Activated CD4-positive, alpha-beta T cell treated with anti-CD3 and anti-CD28 coated beads, Interleukin-2, amount 10 ng/mL, durations not matched to agents 7 days and 5 days (primary cell): ENCODE measurements at regions not wholly inside any gene's neighbourhood (a gene's known extent, or its start where the extent isn't known, plus 50 kb on each side); places are given as distances from the start of the nearest gene placed in this dataset.

Experiments
- CTCF ChIA-PET: fragments of 350-600 bp; sonication (Branson Sonifier 250); formaldehyde crosslinking; loops from one replicate; lab custom pipeline; 2021; ENCODE audit warnings: antibody characterized with exemption; lab: Charles Lee
- POLR2A ChIA-PET: fragments of 350-600 bp; sonication (Branson Sonifier 250); formaldehyde crosslinking; loops from one replicate; lab custom pipeline; 2021; ENCODE audit warnings: antibody characterized with exemption; lab: Charles Lee
- DNase-seq: peaks from one replicate; pipeline ENCODE4 v3.0.0-alpha.2; 2020
- H3K27ac Mint-ChIP-seq: one replicate; pipeline ENCODE4 v1.8.0; 2021; ENCODE audit warnings: mild to moderate bottlenecking, moderate library complexity, mixed read lengths
- H3K27me3 Mint-ChIP-seq: one replicate; pipeline ENCODE4 v1.8.0; 2021; ENCODE audit warnings: mixed read lengths
- H3K36me3 Mint-ChIP-seq: one replicate; pipeline ENCODE4 v1.8.0; 2021; ENCODE audit warnings: low read depth, mixed read lengths
- H3K4me1 Mint-ChIP-seq: one replicate; pipeline ENCODE4 v1.8.0; 2021; ENCODE audit warnings: mixed read lengths
- H3K4me3 Mint-ChIP-seq: one replicate; pipeline ENCODE4 v1.8.0; 2021; ENCODE audit warnings: mild to moderate bottlenecking, moderate library complexity, mixed read lengths
- H3K9me3 Mint-ChIP-seq: one replicate; pipeline ENCODE4 v1.8.0; 2021; ENCODE audit warnings: mixed read lengths

DNA sequence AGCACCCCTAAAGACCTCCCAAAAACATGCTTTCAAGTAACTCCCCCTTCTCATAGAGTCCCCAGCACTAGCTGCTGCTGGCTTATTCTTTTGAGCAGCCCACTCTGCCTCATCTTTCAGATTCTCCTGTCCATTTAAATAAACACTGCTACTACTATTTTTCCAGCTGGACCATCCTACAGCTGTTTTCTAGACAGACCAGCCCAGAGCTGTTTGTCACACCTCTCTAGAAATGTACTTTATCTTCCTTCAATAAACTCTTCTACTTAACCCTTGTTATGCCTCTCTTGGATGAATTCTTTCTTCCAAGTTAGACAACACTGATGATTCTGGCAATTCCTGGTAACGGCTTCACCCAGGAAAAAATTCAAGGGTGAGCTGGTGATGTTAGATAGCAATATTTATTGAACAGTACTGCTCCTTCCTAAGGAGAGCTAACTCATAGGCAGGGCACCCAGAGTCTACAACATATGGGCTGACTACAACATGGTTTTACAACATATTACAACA, 995.7 kb downstream of the LRFN5 start:
- H3K4me1 Mint-ChIP-seq, result no peaks in the 10 kb centered on the region
- peaks cover 9% of the 10 kb centered on the region for H3K9me3 Mint-ChIP-seq
- ChIA-PET POLR2A (no interaction called here), CTCF (no interaction called here)
- no peak overlapping the region for H3K4me3 Mint-ChIP-seq
- DNase-seq, result no peak
- no peak overlapping the region for H3K27ac Mint-ChIP-seq
- no peaks in the 10 kb centered on the region for H3K36me3 Mint-ChIP-seq
- no peaks in the 10 kb centered on the region for H3K27me3 Mint-ChIP-seq

DNA sequence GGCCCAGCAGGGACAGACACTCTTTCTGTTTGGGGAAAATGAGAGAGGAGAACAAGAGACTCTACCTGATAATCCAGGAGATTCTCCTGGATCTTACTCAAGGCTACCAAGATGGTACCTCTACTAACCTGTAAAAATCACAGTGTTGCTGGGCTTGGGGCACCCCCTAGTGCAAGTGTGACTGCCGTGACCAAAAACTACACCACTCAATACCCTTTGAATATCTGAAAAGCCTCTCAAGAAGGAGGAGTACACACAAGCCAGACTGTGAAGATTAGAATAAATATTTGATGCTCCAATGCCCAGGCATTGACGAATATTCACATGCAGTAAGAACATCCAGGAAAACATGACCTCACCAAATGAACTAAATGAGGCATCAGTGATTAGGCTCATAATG, 965.4 kb downstream of the LRFN5 start:
- Mint-ChIP-seq H3K4me1 (no peaks in the 10 kb centered on the region), H3K4me3 (no peak overlapping the region), H3K9me3 (peaks cover 26% of the 10 kb centered on the region), H3K27me3 (no peaks in the 10 kb centered on the region), H3K27ac (no peak overlapping the region), H3K36me3 (no peaks in the 10 kb centered on the region)
- ChIA-PET CTCF (no interaction called here), POLR2A (no interaction called here)
- no peak for DNase-seq

DNA sequence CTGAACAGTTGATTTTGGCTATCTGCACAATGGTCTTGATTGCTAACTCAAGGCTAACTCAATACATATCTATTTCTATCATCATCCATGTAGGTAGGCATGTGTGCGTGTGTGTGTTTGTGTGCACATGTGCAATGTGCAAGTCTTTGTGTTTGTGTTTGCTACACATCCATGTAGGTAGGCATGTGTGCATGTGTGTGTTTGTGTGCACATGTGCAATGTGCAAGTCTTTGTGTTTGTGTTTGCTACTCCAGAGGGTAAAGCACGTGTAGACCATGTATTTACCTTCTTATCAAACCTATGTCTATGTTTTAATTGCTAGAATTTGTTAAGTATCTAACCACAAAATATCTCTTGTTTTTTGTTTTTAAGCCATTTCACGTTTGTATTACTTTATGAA, 962.6 kb downstream of the LRFN5 start:
- H3K36me3 Mint-ChIP-seq, result no peaks in the 10 kb centered on the region
- DNase-seq, result no peak
- no peak overlapping the region for H3K27ac Mint-ChIP-seq
- no peaks in the 10 kb centered on the region for H3K4me1 Mint-ChIP-seq
- CTCF ChIA-PET, result no interaction called here
- H3K4me3 Mint-ChIP-seq, result no peak overlapping the region
- H3K27me3 Mint-ChIP-seq, result no peaks in the 10 kb centered on the region
- peaks cover 11% of the 10 kb centered on the region for H3K9me3 Mint-ChIP-seq
- POLR2A ChIA-PET, result no interaction called here

DNA sequence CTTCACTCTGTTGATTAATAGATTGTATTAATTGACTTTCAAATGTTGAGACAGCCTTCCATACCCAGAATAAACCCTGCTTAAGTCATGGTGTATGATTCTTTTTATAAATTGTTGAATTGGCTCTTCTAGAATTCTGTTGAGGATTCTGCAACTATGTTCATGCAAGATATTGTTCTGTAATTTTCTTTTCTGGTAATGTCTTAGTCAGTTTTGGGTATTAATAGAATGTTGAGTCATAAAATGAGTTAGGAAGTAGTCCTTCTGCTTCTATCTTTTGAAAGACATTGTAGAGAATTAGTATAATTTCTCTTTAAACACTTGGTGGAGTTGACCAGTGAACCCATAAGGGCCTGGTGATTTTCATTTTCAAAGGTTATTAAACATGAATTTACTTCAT, 958.9 kb downstream of the LRFN5 start:
- Mint-ChIP-seq H3K27ac (no peak overlapping the region), H3K27me3 (no peaks in the 10 kb centered on the region), H3K9me3 (peaks cover 12% of the 10 kb centered on the region), H3K4me3 (no peak overlapping the region), H3K36me3 (no peaks in the 10 kb centered on the region), H3K4me1 (no peaks in the 10 kb centered on the region)
- DNase-seq, result no peak
- ChIA-PET POLR2A (no interaction called here), CTCF (no interaction called here)

DNA sequence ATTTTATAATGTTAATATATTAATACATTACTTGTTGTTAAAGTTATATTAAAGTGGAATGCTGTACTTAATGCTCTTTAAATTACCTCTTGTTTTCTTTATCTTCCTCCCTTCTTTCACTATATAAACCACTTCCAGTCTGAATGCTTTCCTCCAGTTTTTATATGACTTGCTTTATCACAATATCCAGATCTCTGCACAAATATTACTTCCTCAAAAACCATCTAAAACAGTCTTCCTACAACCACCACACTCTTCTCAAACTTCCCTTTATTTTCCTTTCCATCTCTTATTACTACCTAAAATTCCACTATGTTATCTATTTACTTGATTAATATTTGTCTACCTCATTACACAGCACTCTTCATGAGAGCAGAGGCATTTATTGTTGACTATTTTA, 956.6 kb downstream of the LRFN5 start:
- H3K4me1 Mint-ChIP-seq, result no peaks in the 10 kb centered on the region
- DNase-seq, result no peak
- POLR2A ChIA-PET, result no interaction called here
- no peak overlapping the region for H3K27ac Mint-ChIP-seq
- peaks cover 18% of the 10 kb centered on the region for H3K9me3 Mint-ChIP-seq
- H3K36me3 Mint-ChIP-seq, result no peaks in the 10 kb centered on the region
- H3K4me3 Mint-ChIP-seq, result no peak overlapping the region
- CTCF ChIA-PET, result no interaction called here
- H3K27me3 Mint-ChIP-seq, result no peaks in the 10 kb centered on the region

DNA sequence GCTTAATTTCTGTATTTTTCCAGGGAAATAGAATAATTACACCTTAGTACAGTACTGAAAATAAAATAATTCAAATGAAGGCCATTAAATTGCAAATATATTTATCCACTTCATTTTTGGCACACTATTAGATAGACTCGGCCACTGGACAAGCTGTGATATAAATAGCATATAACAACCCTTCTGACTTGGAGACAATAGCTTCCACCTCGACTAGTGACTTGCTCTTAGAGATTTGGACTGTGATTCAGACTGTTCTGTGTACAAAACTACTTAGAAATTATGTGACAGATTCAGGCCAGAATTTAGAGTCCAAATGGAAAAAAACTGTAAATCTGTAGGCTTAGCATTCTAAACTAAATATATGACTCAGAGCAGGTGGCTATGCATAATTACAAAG, 949.9 kb downstream of the LRFN5 start:
- Mint-ChIP-seq H3K4me3 (no peak overlapping the region), H3K27ac (no peak overlapping the region), H3K27me3 (no peaks in the 10 kb centered on the region), H3K4me1 (no peaks in the 10 kb centered on the region), H3K36me3 (no peaks in the 10 kb centered on the region), H3K9me3 (peaks cover 7% of the 10 kb centered on the region)
- DNase-seq, result no peak
- POLR2A ChIA-PET, result no interaction called here
- CTCF ChIA-PET, result no interaction called here

DNA sequence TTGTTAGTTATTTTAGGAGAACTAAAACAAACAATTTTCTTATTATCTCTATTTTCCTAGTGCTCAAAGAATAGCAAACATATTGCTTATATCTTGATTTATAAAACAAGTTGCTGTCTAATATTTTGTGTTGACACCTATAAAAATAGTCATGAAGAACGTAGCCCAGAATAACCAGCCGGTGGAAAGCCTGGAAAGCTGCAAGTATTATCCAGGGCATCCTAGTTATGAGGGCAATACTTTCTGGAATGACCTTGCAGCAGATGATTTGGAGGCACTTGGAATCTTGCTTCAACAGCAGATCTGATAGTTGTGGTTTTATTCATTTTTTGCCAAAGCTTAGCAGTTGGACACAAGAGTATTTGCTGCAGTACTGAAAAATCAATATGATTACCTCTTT, 948.7 kb downstream of the LRFN5 start:
- Mint-ChIP-seq H3K27me3 (no peaks in the 10 kb centered on the region), H3K9me3 (peaks cover 7% of the 10 kb centered on the region), H3K27ac (no peak overlapping the region), H3K36me3 (no peaks in the 10 kb centered on the region), H3K4me3 (no peak overlapping the region), H3K4me1 (no peaks in the 10 kb centered on the region)
- DNase-seq, result no peak
- CTCF ChIA-PET, result no interaction called here
- POLR2A ChIA-PET, result no interaction called here

DNA sequence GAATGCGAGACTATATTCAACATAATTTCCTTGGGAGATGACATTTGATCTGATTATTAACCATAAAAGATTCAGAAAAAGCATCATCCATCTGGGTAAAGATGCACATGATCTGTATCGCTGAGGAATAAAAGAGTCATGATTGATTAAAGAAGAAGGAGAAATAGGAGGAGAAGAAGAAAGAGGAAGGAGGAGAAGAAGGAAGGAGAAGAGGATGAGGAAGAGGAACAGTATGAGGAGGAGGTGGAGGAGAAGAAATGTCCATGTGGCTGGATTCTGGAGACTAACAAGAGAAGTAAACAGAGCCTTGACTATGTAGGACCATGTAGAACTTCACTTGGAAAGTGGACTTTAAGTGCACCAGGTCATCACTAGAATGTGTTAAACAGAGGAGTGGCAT, 947.4 kb downstream of the LRFN5 start:
- no peaks in the 10 kb centered on the region for H3K4me1 Mint-ChIP-seq
- no peak overlapping the region for H3K27ac Mint-ChIP-seq
- ChIA-PET CTCF (no interaction called here), POLR2A (no interaction called here)
- H3K36me3 Mint-ChIP-seq, result no peaks in the 10 kb centered on the region
- no peaks in the 10 kb centered on the region for H3K27me3 Mint-ChIP-seq
- no peak overlapping the region for H3K4me3 Mint-ChIP-seq
- H3K9me3 Mint-ChIP-seq, result peaks cover 10% of the 10 kb centered on the region
- DNase-seq, result no peak

DNA sequence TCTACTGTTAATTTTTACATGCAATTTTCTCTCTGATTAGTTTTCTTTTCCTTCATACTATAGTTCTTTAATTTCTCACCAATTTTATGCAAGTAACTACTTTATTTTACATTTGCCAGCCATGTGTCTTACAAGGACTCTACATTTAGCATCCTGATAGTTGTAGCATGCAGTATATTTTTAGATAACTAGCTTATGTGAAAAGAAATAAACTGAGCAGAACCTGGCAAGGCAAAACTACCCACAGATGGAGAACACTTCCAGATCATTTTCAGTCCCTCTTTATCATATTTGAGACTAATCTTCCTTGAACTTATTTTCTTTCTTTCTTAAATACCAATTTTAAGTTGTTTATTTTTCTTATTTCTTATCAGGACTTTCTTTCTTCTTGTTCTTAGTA, 943.6 kb downstream of the LRFN5 start:
- no peak overlapping the region for H3K27ac Mint-ChIP-seq
- ChIA-PET POLR2A (no interaction called here), CTCF (no interaction called here)
- no peaks in the 10 kb centered on the region for H3K4me1 Mint-ChIP-seq
- no peak overlapping the region for H3K4me3 Mint-ChIP-seq
- DNase-seq, result no peak
- H3K27me3 Mint-ChIP-seq, result no peaks in the 10 kb centered on the region
- peaks cover 11% of the 10 kb centered on the region for H3K9me3 Mint-ChIP-seq
- H3K36me3 Mint-ChIP-seq, result no peaks in the 10 kb centered on the region

DNA sequence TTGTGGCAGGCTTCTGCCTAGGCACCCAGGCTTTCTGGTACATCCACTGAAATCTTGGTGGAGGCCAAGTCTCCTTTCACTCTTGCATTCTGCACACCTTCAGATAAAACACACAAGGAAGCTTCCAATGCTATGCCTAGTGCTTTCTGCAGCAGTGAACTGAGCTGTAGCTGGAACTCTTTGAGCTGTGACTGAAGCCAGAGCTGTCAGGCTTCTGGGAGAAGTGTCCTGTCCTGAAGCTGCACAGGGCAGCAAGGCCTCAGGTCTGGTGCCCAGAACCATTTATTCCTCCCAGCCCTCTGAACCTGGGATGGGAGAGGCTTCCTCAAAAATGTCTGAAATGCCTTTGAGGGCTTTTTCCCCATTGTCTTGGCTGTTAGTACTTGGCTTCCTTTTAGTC, 941.7 kb downstream of the LRFN5 start:
- no peak for DNase-seq
- no peaks in the 10 kb centered on the region for H3K4me1 Mint-ChIP-seq
- H3K36me3 Mint-ChIP-seq, result no peaks in the 10 kb centered on the region
- H3K4me3 Mint-ChIP-seq, result no peak overlapping the region
- POLR2A ChIA-PET, result no interaction called here
- H3K9me3 Mint-ChIP-seq, result peaks cover 13% of the 10 kb centered on the region
- CTCF ChIA-PET, result no interaction called here
- no peaks in the 10 kb centered on the region for H3K27me3 Mint-ChIP-seq
- no peak overlapping the region for H3K27ac Mint-ChIP-seq

DNA sequence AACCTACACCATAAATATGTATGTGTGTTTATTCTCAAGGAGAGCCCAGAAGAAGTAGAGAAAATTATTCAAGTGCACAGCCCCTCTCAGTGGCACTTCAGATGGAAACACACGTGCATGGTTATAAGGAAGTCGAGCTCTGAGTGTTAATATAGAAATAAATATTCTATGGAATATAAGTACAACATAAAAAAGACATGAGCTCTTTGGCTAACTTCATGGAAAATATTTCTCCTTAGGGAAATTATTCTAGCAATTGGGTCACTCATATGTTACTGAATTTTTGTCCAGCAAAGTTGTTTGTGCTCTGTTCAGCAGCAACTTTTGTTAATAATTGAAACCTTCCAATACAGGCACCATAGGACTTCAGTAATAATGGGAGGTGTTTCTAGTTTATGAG, 939.0 kb downstream of the LRFN5 start:
- no peaks in the 10 kb centered on the region for H3K27me3 Mint-ChIP-seq
- ChIA-PET CTCF (no interaction called here), POLR2A (no interaction called here)
- H3K4me3 Mint-ChIP-seq, result no peak overlapping the region
- peaks cover 13% of the 10 kb centered on the region for H3K9me3 Mint-ChIP-seq
- no peak for DNase-seq
- no peaks in the 10 kb centered on the region for H3K36me3 Mint-ChIP-seq
- H3K4me1 Mint-ChIP-seq, result no peaks in the 10 kb centered on the region
- no peak overlapping the region for H3K27ac Mint-ChIP-seq

DNA sequence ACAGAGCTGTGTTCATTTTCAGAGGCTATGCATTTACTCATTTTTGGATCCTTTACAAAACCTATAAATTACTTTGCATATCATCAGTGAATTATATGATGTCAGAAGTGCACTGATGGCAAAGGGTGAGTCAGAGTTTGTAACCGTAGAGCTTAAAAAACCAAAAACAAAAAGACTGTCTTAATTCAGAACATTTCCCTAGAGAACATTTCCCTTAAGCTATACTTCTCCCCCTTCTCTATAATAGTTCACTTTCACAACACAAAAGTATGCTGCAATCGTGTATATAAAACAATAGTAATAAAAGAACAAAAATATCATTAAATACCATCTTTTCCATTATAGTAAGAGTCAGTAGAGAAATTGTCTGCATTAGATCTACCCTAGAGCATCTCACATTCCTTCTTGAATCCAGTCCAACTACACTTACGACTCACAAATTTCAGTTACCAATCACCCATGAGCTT, 934.9 kb downstream of the LRFN5 start:
- Mint-ChIP-seq H3K9me3 (peaks cover 2% of the 10 kb centered on the region), H3K27me3 (no peaks in the 10 kb centered on the region), H3K27ac (no peak overlapping the region), H3K4me3 (no peak overlapping the region), H3K4me1 (no peaks in the 10 kb centered on the region), H3K36me3 (no peaks in the 10 kb centered on the region)
- CTCF ChIA-PET, result no interaction called here
- DNase-seq, result no peak
- POLR2A ChIA-PET, result no interaction called here

DNA sequence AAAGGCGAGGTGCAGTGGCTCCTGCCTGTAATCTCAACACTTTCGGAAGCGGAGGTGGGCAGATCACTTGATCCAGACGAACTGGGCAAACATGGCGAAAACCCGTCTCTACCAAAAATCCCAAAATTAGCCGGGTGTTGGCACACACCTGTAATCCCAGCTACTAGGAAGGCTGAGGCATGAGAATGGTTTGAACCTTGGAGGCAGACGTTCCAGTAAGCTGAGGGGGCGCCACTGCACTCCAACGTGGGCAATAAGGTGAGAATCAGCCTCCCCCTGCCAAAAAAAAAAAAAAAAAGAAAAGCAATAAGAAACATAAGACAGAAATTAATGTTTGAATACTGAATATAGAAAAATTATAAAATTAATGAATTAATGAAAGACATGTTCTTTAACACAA, 928.7 kb downstream of the LRFN5 start:
- Mint-ChIP-seq H3K9me3 (no peaks in the 10 kb centered on the region), H3K27me3 (no peaks in the 10 kb centered on the region), H3K27ac (no peak overlapping the region), H3K4me3 (no peak overlapping the region), H3K36me3 (no peaks in the 10 kb centered on the region), H3K4me1 (no peaks in the 10 kb centered on the region)
- no peak for DNase-seq
- ChIA-PET CTCF (no interaction called here), POLR2A (no interaction called here)

DNA sequence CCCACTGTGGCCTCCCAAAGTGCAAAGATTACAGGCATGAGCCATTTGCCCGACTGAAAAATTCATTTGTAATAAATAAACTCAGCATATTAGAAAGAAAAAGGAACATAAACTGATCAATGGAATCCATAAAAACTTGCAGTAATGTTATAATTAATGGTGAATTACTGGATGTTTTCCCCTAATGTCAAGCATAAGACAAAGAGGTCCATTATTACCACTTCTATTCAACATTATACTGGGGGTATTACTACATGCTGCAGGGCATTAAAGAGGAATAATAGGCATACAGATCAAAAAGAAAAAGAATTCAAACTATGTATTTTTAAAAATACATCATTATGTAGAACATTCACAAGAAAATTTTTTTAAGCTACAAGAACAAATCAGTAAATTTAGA, 926.8 kb downstream of the LRFN5 start:
- DNase-seq, result no peak
- ChIA-PET CTCF (no interaction called here), POLR2A (no interaction called here)
- H3K36me3 Mint-ChIP-seq, result no peaks in the 10 kb centered on the region
- H3K4me3 Mint-ChIP-seq, result no peak overlapping the region
- no peaks in the 10 kb centered on the region for H3K4me1 Mint-ChIP-seq
- no peak overlapping the region for H3K27ac Mint-ChIP-seq
- no peaks in the 10 kb centered on the region for H3K9me3 Mint-ChIP-seq
- H3K27me3 Mint-ChIP-seq, result no peaks in the 10 kb centered on the region
